Activated CD8-positive, alpha-beta memory T cell treated with anti-CD3 and anti-CD28 coated beads, Interleukin-2, amount 10 ng/mL, durations not matched to agents 7 days and 5 days (primary cell): ENCODE measurements at regions not wholly inside any gene's neighbourhood (a gene's known extent, or its start where the extent isn't known, plus 50 kb on each side); places are given as distances from the start of the nearest gene placed in this dataset.

ENCODE experiments used
- ATAC-seq: fragments of 150-1000 bp; cut with Tn5 transposase; one replicate; pipeline ENCODE4 v1.10.0; 2021; ENCODE audit warnings: moderate library complexity
- CTCF ChIA-PET: fragments of 350-600 bp; sonication (Branson Sonifier 250); formaldehyde crosslinking; loops from one replicate; lab custom pipeline; 2021; ENCODE audit warnings: antibody characterized with exemption; lab: Charles Lee
- DNase-seq: peaks from one replicate; pipeline ENCODE4 v3.0.0-alpha.2; 2020
- H3K27ac Mint-ChIP-seq: one replicate; pipeline ENCODE4 v1.8.0; 2021; ENCODE audit warnings: mild to moderate bottlenecking, mixed read lengths
- H3K27me3 Mint-ChIP-seq: one replicate; pipeline ENCODE4 v1.8.0; 2021; ENCODE audit warnings: mixed read lengths
- H3K36me3 Mint-ChIP-seq: one replicate; pipeline ENCODE4 v1.8.0; 2021; ENCODE audit warnings: mild to moderate bottlenecking, mixed read lengths
- H3K4me1 Mint-ChIP-seq: one replicate; pipeline ENCODE4 v1.8.0; 2021; ENCODE audit warnings: mixed read lengths
- H3K4me3 Mint-ChIP-seq: one replicate; pipeline ENCODE4 v1.8.0; 2021; ENCODE audit warnings: mild to moderate bottlenecking, moderate library complexity, mixed read lengths
- H3K9me3 Mint-ChIP-seq: one replicate; pipeline ENCODE4 v1.8.0; 2022; ENCODE audit warnings: low read depth, mixed read lengths

GRCh38 chr4:157821814-157822213 is 351.0 kb downstream of the GASK1B start:
- no peak for ATAC-seq
- CTCF ChIA-PET = no interaction called here
- H3K9me3 Mint-ChIP-seq = peaks cover 9% of the 10 kb centered on the region
- H3K36me3 Mint-ChIP-seq = no peaks in the 10 kb centered on the region
- no peak overlapping the region for H3K4me3 Mint-ChIP-seq
- no peaks in the 10 kb centered on the region for H3K27me3 Mint-ChIP-seq
- DNase-seq = no peak
- no peaks in the 10 kb centered on the region for H3K4me1 Mint-ChIP-seq
- H3K27ac Mint-ChIP-seq = no peak overlapping the region

GRCh38 chr4:157819693-157820464 is 352.9 kb downstream of the GASK1B start:
- no peaks in the 10 kb centered on the region for H3K27me3 Mint-ChIP-seq
- ATAC-seq = no peak
- no peaks in the 10 kb centered on the region for H3K4me1 Mint-ChIP-seq
- H3K9me3 Mint-ChIP-seq = peaks cover 9% of the 10 kb centered on the region
- H3K27ac Mint-ChIP-seq = no peak overlapping the region
- CTCF ChIA-PET = no interaction called here
- no peaks in the 10 kb centered on the region for H3K36me3 Mint-ChIP-seq
- no peak overlapping the region for H3K4me3 Mint-ChIP-seq
- no peak for DNase-seq

- CTCF ChIA-PET = no interaction called here
- DNase-seq (no peak), ATAC-seq (no peak)
- H3K9me3 Mint-ChIP-seq = peaks cover 9% of the 10 kb centered on the region
- no peaks in the 10 kb centered on the region for H3K36me3 Mint-ChIP-seq
- H3K4me1 Mint-ChIP-seq = no peaks in the 10 kb centered on the region
- no peak overlapping the region for H3K27ac Mint-ChIP-seq
- no peaks in the 10 kb centered on the region for H3K27me3 Mint-ChIP-seq
- H3K4me3 Mint-ChIP-seq = no peak overlapping the region
These were observed 353.7 kb downstream of the GASK1B start for GRCh38 chr4:157818946-157819692.

GRCh38 chr4:157810137-157810774 is 362.6 kb downstream of the GASK1B start:
- CTCF ChIA-PET = no interaction called here
- no peaks in the 10 kb centered on the region for H3K27me3 Mint-ChIP-seq
- H3K27ac Mint-ChIP-seq = no peak overlapping the region
- no peaks in the 10 kb centered on the region for H3K4me1 Mint-ChIP-seq
- peaks cover 2% of the 10 kb centered on the region for H3K9me3 Mint-ChIP-seq
- DNase-seq (no peak), ATAC-seq (no peak)
- no peak overlapping the region for H3K4me3 Mint-ChIP-seq
- no peaks in the 10 kb centered on the region for H3K36me3 Mint-ChIP-seq

- no peaks in the 10 kb centered on the region for H3K4me1 Mint-ChIP-seq
- DNase-seq (no peak), ATAC-seq (no peak)
- H3K27me3 Mint-ChIP-seq = no peaks in the 10 kb centered on the region
- H3K4me3 Mint-ChIP-seq = no peak overlapping the region
- no peaks in the 10 kb centered on the region for H3K36me3 Mint-ChIP-seq
- H3K27ac Mint-ChIP-seq = no peak overlapping the region
- CTCF ChIA-PET = no interaction called here
- peaks cover 2% of the 10 kb centered on the region for H3K9me3 Mint-ChIP-seq
These were observed 363.9 kb downstream of the GASK1B start for GRCh38 chr4:157808796-157809383.

- Mint-ChIP-seq H3K9me3 (no peaks in the 10 kb centered on the region), H3K4me1 (no peaks in the 10 kb centered on the region), H3K27ac (no peak overlapping the region), H3K27me3 (no peaks in the 10 kb centered on the region), H3K36me3 (no peaks in the 10 kb centered on the region), H3K4me3 (no peak overlapping the region)
- DNase-seq = no peak
- CTCF ChIA-PET = no interaction called here
- ATAC-seq = no peak
These were observed 366.6 kb downstream of the GASK1B start for GRCh38 chr4:157806184-157806583.

- DNase-seq (no peak), ATAC-seq (no peak)
- no peaks in the 10 kb centered on the region for H3K9me3 Mint-ChIP-seq
- H3K36me3 Mint-ChIP-seq = no peaks in the 10 kb centered on the region
- H3K4me3 Mint-ChIP-seq = no peak overlapping the region
- H3K27me3 Mint-ChIP-seq = no peaks in the 10 kb centered on the region
- no peaks in the 10 kb centered on the region for H3K4me1 Mint-ChIP-seq
- CTCF ChIA-PET = no interaction called here
- H3K27ac Mint-ChIP-seq = no peak overlapping the region
These were observed 367.8 kb downstream of the GASK1B start for GRCh38 chr4:157804986-157805385.

- CTCF ChIA-PET = no interaction called here
- H3K36me3 Mint-ChIP-seq = no peaks in the 10 kb centered on the region
- no peaks in the 10 kb centered on the region for H3K4me1 Mint-ChIP-seq
- H3K27me3 Mint-ChIP-seq = no peaks in the 10 kb centered on the region
- no peak overlapping the region for H3K4me3 Mint-ChIP-seq
- H3K27ac Mint-ChIP-seq = no peak overlapping the region
- H3K9me3 Mint-ChIP-seq = no peaks in the 10 kb centered on the region
- ATAC-seq (no peak), DNase-seq (no peak)
These were observed 368.8 kb downstream of the GASK1B start for GRCh38 chr4:157803845-157804521.

GRCh38 chr4:157803421-157803820 is 369.4 kb downstream of the GASK1B start:
- no peak overlapping the region for H3K4me3 Mint-ChIP-seq
- H3K9me3 Mint-ChIP-seq = no peaks in the 10 kb centered on the region
- H3K27me3 Mint-ChIP-seq = no peaks in the 10 kb centered on the region
- DNase-seq (no peak), ATAC-seq (no peak)
- CTCF ChIA-PET = no interaction called here
- no peaks in the 10 kb centered on the region for H3K36me3 Mint-ChIP-seq
- H3K4me1 Mint-ChIP-seq = no peaks in the 10 kb centered on the region
- no peak overlapping the region for H3K27ac Mint-ChIP-seq

- CTCF ChIA-PET = no interaction called here
- ATAC-seq (no peak), DNase-seq (no peak)
- Mint-ChIP-seq H3K27ac (no peak overlapping the region), H3K9me3 (no peaks in the 10 kb centered on the region), H3K27me3 (no peaks in the 10 kb centered on the region), H3K36me3 (no peaks in the 10 kb centered on the region), H3K4me3 (no peak overlapping the region), H3K4me1 (no peaks in the 10 kb centered on the region)
These were observed 377.3 kb downstream of the GASK1B start for GRCh38 chr4:157795495-157795894.

- H3K36me3 Mint-ChIP-seq = no peaks in the 10 kb centered on the region
- no peaks in the 10 kb centered on the region for H3K4me1 Mint-ChIP-seq
- DNase-seq = no peak
- no peak overlapping the region for H3K27ac Mint-ChIP-seq
- no peaks in the 10 kb centered on the region for H3K9me3 Mint-ChIP-seq
- CTCF ChIA-PET = no interaction called here
- no peaks in the 10 kb centered on the region for H3K27me3 Mint-ChIP-seq
- no peak overlapping the region for H3K4me3 Mint-ChIP-seq
- no peak for ATAC-seq
These were observed 380.1 kb downstream of the GASK1B start for GRCh38 chr4:157792716-157793115.

GRCh38 chr4:157791236-157791635 is 381.6 kb downstream of the GASK1B start:
- CTCF ChIA-PET = no interaction called here

GRCh38 chr4:157787618-157788017 is 385.2 kb downstream of the GASK1B start:
- Mint-ChIP-seq H3K36me3 (no peaks in the 10 kb centered on the region), H3K4me3 (no peak overlapping the region), H3K9me3 (no peaks in the 10 kb centered on the region), H3K4me1 (no peaks in the 10 kb centered on the region), H3K27me3 (no peaks in the 10 kb centered on the region), H3K27ac (no peak overlapping the region)
- CTCF ChIA-PET = no interaction called here
- ATAC-seq (no peak), DNase-seq (no peak)

More at GRCh38 chr4:157791236-157791635, 381.6 kb downstream of the GASK1B start:
- Mint-ChIP-seq H3K9me3 (no peaks in the 10 kb centered on the region), H3K4me3 (no peak overlapping the region), H3K4me1 (no peaks in the 10 kb centered on the region), H3K27ac (no peak overlapping the region), H3K36me3 (no peaks in the 10 kb centered on the region), H3K27me3 (no peaks in the 10 kb centered on the region)
- DNase-seq (no peak), ATAC-seq (no peak)
